Spleen (tissue), 7 donors: ENCODE measurements at regions not wholly inside any gene's neighbourhood (a gene's known extent, or its start where the extent isn't known, plus 50 kb on each side); places are given as distances from the start of the nearest gene placed in this dataset.
A peak's percentile ranks its signal among the peaks of the same experiment; 100 is the strongest.

ENCODE experiments used
- POLR2AphosphoS5 ChIP-seq, 3 donors: sonication (generic); formaldehyde crosslinking; IDR thresholded peaks; one replicate each; pipeline ENCODE4 v1.5.1; 2017; ENCODE audit warnings: antibody characterized with exemption in 3 of 3
- TF ChIP-seq, protein P1 (sequence below), 11 experiments: fragments of 200-600 bp in 7 of 11; fragments of 450-650 bp in 4 of 11; sonication (generic) in 4 of 11; IDR thresholded peaks in 8 of 11; conservative IDR thresholded peaks in 3 of 11; 1 replicate in 7 of 11; 2 replicates in 4 of 11; pipeline versions ENCODE4 v1.4.0 to v1.8.0; 2016 to 2021; ENCODE audit warnings: antibody characterized with exemption in 11 of 11, inconsistent platforms in 4 of 11, mild to moderate bottlenecking in 1 of 11
- donor health status: DM: no; HTN: no; CAD: no; lungs with moderate emphysema.
- donor health status: DM: no; HTN: no; CAD: no.
- donor health status: DM: no; HTN: no; CAD: no.

- peak in 2 of 3 donors; percentile 35 to 39 for TF ChIP-seq POLR2AphosphoS5 (IDR thresholded peaks at IDR 0.05)
- TF ChIP-seq, protein P1, sequence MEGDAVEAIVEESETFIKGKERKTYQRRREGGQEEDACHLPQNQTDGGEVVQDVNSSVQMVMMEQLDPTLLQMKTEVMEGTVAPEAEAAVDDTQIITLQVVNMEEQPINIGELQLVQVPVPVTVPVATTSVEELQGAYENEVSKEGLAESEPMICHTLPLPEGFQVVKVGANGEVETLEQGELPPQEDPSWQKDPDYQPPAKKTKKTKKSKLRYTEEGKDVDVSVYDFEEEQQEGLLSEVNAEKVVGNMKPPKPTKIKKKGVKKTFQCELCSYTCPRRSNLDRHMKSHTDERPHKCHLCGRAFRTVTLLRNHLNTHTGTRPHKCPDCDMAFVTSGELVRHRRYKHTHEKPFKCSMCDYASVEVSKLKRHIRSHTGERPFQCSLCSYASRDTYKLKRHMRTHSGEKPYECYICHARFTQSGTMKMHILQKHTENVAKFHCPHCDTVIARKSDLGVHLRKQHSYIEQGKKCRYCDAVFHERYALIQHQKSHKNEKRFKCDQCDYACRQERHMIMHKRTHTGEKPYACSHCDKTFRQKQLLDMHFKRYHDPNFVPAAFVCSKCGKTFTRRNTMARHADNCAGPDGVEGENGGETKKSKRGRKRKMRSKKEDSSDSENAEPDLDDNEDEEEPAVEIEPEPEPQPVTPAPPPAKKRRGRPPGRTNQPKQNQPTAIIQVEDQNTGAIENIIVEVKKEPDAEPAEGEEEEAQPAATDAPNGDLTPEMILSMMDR (IDR thresholded peaks at IDR 0.05 in 8 of 11, conservative IDR thresholded peaks at IDR 0.05 in 3 of 11), result no peak
These were observed 103.3 kb upstream of the ID2 start for GRCh38 chr2:8578335-8579244.
